ENCODE measurements at regions not wholly inside any gene's neighbourhood (a gene's known extent, or its start where the extent isn't known, plus 50 kb on each side); places are given as distances from the start of the nearest gene placed in this dataset.

GRCh38 chr4:43130228-43131021, 237.9 kb downstream of the GRXCR1 start (continued):
- no peak for TF ChIP-seq ZNF777 (tag by site-specific recombination; IDR thresholded peaks at IDR 0.05; ENCODE audit: borderline replicate concordance)
- TF ChIP-seq ZNF624 (tag by site-specific recombination; IDR thresholded peaks at IDR 0.05) = no peak
- TF ChIP-seq ZNF350 (tag by site-specific recombination; IDR thresholded peaks at IDR 0.05) = no peak
- TF ChIP-seq ZNF768 (tag by site-specific recombination; IDR thresholded peaks at IDR 0.05) = no peak

- POLR2A ChIA-PET = no interaction called here
- Histone ChIP-seq H3K9me3 (ENCODE audit: control insufficient read depth, insufficient read depth, low read depth, low read length) (no peaks in the 10 kb centered on the region), H3K27ac (ENCODE audit: extremely low read depth, low read depth, low read length) (no peak overlapping the region), H3K4me1 (ENCODE audit: control insufficient read depth, insufficient read depth, low read length) (no peaks in the 10 kb centered on the region), H3K36me3 (ENCODE audit: control insufficient read depth in 2 of 2, insufficient read depth in 1 of 2, low read length in 2 of 2) (no peaks in the 10 kb centered on the region), H3K4me3 (ENCODE audit: low read depth, low read length) (no peak overlapping the region)
- TF ChIP-seq SETDB1 (IDR thresholded peaks at IDR 0.05; ENCODE audit: insufficient read length, low read length) (no peak), ZNF596 (tag by site-specific recombination; IDR thresholded peaks at IDR 0.05) (no peak), ZNF658 (tag by site-specific recombination; IDR thresholded peaks at IDR 0.05) (no peak), ZNF580 (tag by site-specific recombination; IDR thresholded peaks at IDR 0.05) (no peak), ZNF600 (tag by site-specific recombination; IDR thresholded peaks at IDR 0.05) (no peak), ZNF521 (tag by site-specific recombination; IDR thresholded peaks at IDR 0.05) (no peak), ATF2 (tag by site-specific recombination; IDR thresholded peaks at IDR 0.05; ENCODE audit: low read depth) (peak; percentile 18; the same call in 1 of the 2 replicates), ZNF621 (tag by site-specific recombination; IDR thresholded peaks at IDR 0.05) (no peak), OSR2 (tag by site-specific recombination; IDR thresholded peaks at IDR 0.05) (no peak), ZSCAN23 (tag by site-specific recombination; IDR thresholded peaks at IDR 0.05) (no peak), ZNF10 (tag by site-specific recombination; IDR thresholded peaks at IDR 0.05) (no peak), ZNF19 (tag by site-specific recombination; IDR thresholded peaks at IDR 0.05; ENCODE audit: low read depth) (no peak), ZNF654 (tag by site-specific recombination; IDR thresholded peaks at IDR 0.05; ENCODE audit: low read depth) (peak; percentile 57), RBAK (tag by site-specific recombination; IDR thresholded peaks at IDR 0.05) (no peak), ZNF324 (tag by site-specific recombination; IDR thresholded peaks at IDR 0.05) (no peak)
- CTCF ChIA-PET = interaction anchor here (0.6 to 1.2 kb wide), 10 partner anchors 13 to 1497 kb away, joined by 3 to 9 read pairs (median 4); no protein-coding TSS in a partner anchor
Measured at GRCh38 chr4:43132010-43132582, 239.6 kb downstream of the GRXCR1 start.

GRCh38 chr4:43133566-43133965, 241.1 kb downstream of the GRXCR1 start:
- no peak overlapping the region for H3K27ac ChIP-seq (ENCODE audit: extremely low read depth, low read depth, low read length)
- H3K4me1 ChIP-seq (ENCODE audit: control insufficient read depth, insufficient read depth, low read length) = no peaks in the 10 kb centered on the region
- H3K9me3 ChIP-seq (ENCODE audit: control insufficient read depth, insufficient read depth, low read depth, low read length) = no peaks in the 10 kb centered on the region
- no peak for TF ChIP-seq ZNF521 (tag by site-specific recombination; IDR thresholded peaks at IDR 0.05)
- ChIA-PET CTCF (no interaction called here), POLR2A (no interaction called here)
- H3K4me3 ChIP-seq (ENCODE audit: low read depth, low read length) = no peak overlapping the region
- H3K36me3 ChIP-seq (ENCODE audit: control insufficient read depth in 2 of 2, insufficient read depth in 1 of 2, low read length in 2 of 2) = no peaks in the 10 kb centered on the region

GRCh38 chr4:43136752-43137151, 244.2 kb downstream of the GRXCR1 start:
- CTCF ChIA-PET = no interaction called here
- no peaks in the 10 kb centered on the region for H3K9me3 ChIP-seq (ENCODE audit: control insufficient read depth, insufficient read depth, low read depth, low read length)
- no peaks in the 10 kb centered on the region for H3K36me3 ChIP-seq (ENCODE audit: control insufficient read depth in 2 of 2, insufficient read depth in 1 of 2, low read length in 2 of 2)
- H3K27ac ChIP-seq (ENCODE audit: extremely low read depth, low read depth, low read length) = no peak overlapping the region
- H3K4me1 ChIP-seq (ENCODE audit: control insufficient read depth, insufficient read depth, low read length) = no peaks in the 10 kb centered on the region
- POLR2A ChIA-PET = no interaction called here
- no peak overlapping the region for H3K4me3 ChIP-seq (ENCODE audit: low read depth, low read length)
- TF ChIP-seq ZNF621 (tag by site-specific recombination; IDR thresholded peaks at IDR 0.05) (no peak), ATF2 (tag by site-specific recombination; IDR thresholded peaks at IDR 0.05; ENCODE audit: low read depth) (no peak), ZNF2 (tag by site-specific recombination; IDR thresholded peaks at IDR 0.05) (no peak), ZSCAN23 (tag by site-specific recombination; IDR thresholded peaks at IDR 0.05) (no peak), ZNF664 (tag by site-specific recombination; IDR thresholded peaks at IDR 0.05) (no peak), ZNF692 (tag by site-specific recombination; IDR thresholded peaks at IDR 0.05) (no peak), KLF7 (tag by site-specific recombination; IDR thresholded peaks at IDR 0.05; ENCODE audit: borderline replicate concordance) (no peak), ZNF777 (tag by site-specific recombination; IDR thresholded peaks at IDR 0.05; ENCODE audit: borderline replicate concordance) (no peak), EGR2 (tag by site-specific recombination; IDR thresholded peaks at IDR 0.05; ENCODE audit: low read depth) (no peak), ZNF701 (tag by site-specific recombination; IDR thresholded peaks at IDR 0.05) (no peak), ZNF548 (tag by site-specific recombination; IDR thresholded peaks at IDR 0.05) (no peak)
